HG03175 (cell line): ENCODE measurements at regions not wholly inside any gene's neighbourhood (a gene's known extent, or its start where the extent isn't known, plus 50 kb on each side); places are given as distances from the start of the nearest gene placed in this dataset.
"Not testable (repeated sequence)": the region's sequence is repeated elsewhere in the genome, so short reads cannot be mapped to it uniquely, and the experiment has no call there.

Experiments
- ATAC-seq: cut with Tn5 transposase; IDR thresholded peaks from one replicate; pipeline ENCODE4 v1.9.1; 2021; ENCODE audit warnings: mild to moderate bottlenecking, moderate library complexity; ENCODE audit not compliant: unreplicated experiment

GRCh38 chr5:154562244-154562880, 84.3 kb upstream of the HAND1 start:
- no peak for ATAC-seq

GRCh38 chr5:154559398-154560276, 81.6 kb upstream of the HAND1 start:
- ATAC-seq, result no peak

- ATAC-seq, result no peak
Observed at GRCh38 chr5:154557548-154557947, 79.5 kb upstream of the HAND1 start.

GRCh38 chr5:154547551-154547950, 69.5 kb upstream of the HAND1 start:
- no peak for ATAC-seq

- no peak for ATAC-seq
Observed at GRCh38 chr5:154546719-154547118, 68.7 kb upstream of the HAND1 start.

GRCh38 chr5:154544646-154545045, 66.6 kb upstream of the HAND1 start:
- ATAC-seq, result no peak

GRCh38 chr5:154543380-154543779, 65.4 kb upstream of the HAND1 start:
- no peak for ATAC-seq

GRCh38 chr5:154542581-154542980, 64.6 kb upstream of the HAND1 start:
- no peak for ATAC-seq

- no peak for ATAC-seq
Observed at GRCh38 chr5:154542000-154542399, 64.0 kb upstream of the HAND1 start.

GRCh38 chr5:154541553-154541952, 63.5 kb upstream of the HAND1 start:
- no peak for ATAC-seq

- ATAC-seq, result no peak
Observed at GRCh38 chr5:154540600-154540999, 62.6 kb upstream of the HAND1 start.

- ATAC-seq, result no peak
Observed at GRCh38 chr5:154538492-154538891, 60.5 kb upstream of the HAND1 start.

GRCh38 chr5:154536439-154536838, 58.4 kb upstream of the HAND1 start:
- not testable (repeated sequence) for ATAC-seq

- no peak for ATAC-seq
Observed at GRCh38 chr5:154535535-154535934, 57.5 kb upstream of the HAND1 start.

GRCh38 chr5:154534457-154535050, 56.5 kb upstream of the HAND1 start:
- ATAC-seq, result no peak

GRCh38 chr5:154529282-154529681, 51.3 kb upstream of the HAND1 start:
- ATAC-seq, result no peak

- ATAC-seq, result no peak
Observed at GRCh38 chr5:154528005-154528594, 50.1 kb upstream of the HAND1 start.
